GM12891 (cell line): ENCODE measurements at regions not wholly inside any gene's neighbourhood (a gene's known extent, or its start where the extent isn't known, plus 50 kb on each side); places are given as distances from the start of the nearest gene placed in this dataset.

ENCODE experiments used
- PAX5 ChIP-seq: IDR thresholded peaks from 2 replicates; pipeline ENCODE4 v1.6.1; 2011; ENCODE audit warnings: low read length, moderate library complexity, mild to moderate bottlenecking; ENCODE audit not compliant: insufficient read depth, severe bottlenecking
- POLR2A ChIP-seq: IDR thresholded peaks from 2 replicates; pipeline ENCODE4 v1.6.1; 2011; ENCODE audit warnings: low read depth, low read length, control low read depth
- POLR2AphosphoS5 ChIP-seq: IDR thresholded peaks from 2 replicates; pipeline ENCODE4 v1.6.1; 2011; ENCODE audit warnings: low read depth, low read length, control low read depth
- POU2F2 ChIP-seq: IDR thresholded peaks from 2 replicates; pipeline ENCODE4 v1.6.1; 2011; ENCODE audit warnings: low read depth, mild to moderate bottlenecking, control low read depth, low read length, moderate library complexity
- TAF1 ChIP-seq: IDR thresholded peaks from 2 replicates; pipeline ENCODE4 v1.6.1; 2011; ENCODE audit warnings: low read depth, low read length, control low read depth

GRCh38 chr3:89679686-89680085 is 572.3 kb downstream of the EPHA3 start:
- TF ChIP-seq POLR2AphosphoS5: no peak
- TF ChIP-seq POLR2A: no peak
- TF ChIP-seq PAX5: no peak
- no peak for TF ChIP-seq TAF1
- no peak for TF ChIP-seq POU2F2
